Mesenchymal stem cell (in vitro differentiated cells and primary cell): ENCODE measurements at regions not wholly inside any gene's neighbourhood (a gene's known extent, or its start where the extent isn't known, plus 50 kb on each side); places are given as distances from the start of the nearest gene placed in this dataset.

ENCODE experiments used
- DNase-seq: peaks from one replicate; pipeline ENCODE4 v3.0.0-alpha.2; 2013
- H2AFZ ChIP-seq: one replicate; pipeline ENCODE4 v1.6.1; 2013; ENCODE audit warnings: low read depth, mild to moderate bottlenecking, control low read depth, inconsistent platforms, low read length, moderate library complexity
- H2AK5ac ChIP-seq: 2 replicates; pipeline ENCODE4 v1.6.1; 2013; ENCODE audit warnings: low read length, moderate library complexity, mild to moderate bottlenecking, inconsistent platforms; ENCODE audit not compliant: severe bottlenecking
- H2BK120ac ChIP-seq: one replicate; pipeline ENCODE4 v1.6.1; 2013; ENCODE audit warnings: low read depth, mild to moderate bottlenecking, inconsistent platforms, low read length, moderate library complexity
- H2BK12ac ChIP-seq, 2 experiments: one replicate each; pipeline ENCODE4 v1.6.1; 2013; ENCODE audit warnings: inconsistent platforms in 2 of 2, low read length in 2 of 2, mild to moderate bottlenecking in 2 of 2, moderate library complexity in 2 of 2, control low read depth in 1 of 2
- H2BK15ac ChIP-seq: one replicate; pipeline ENCODE4 v1.6.1; 2013; ENCODE audit warnings: mild to moderate bottlenecking, low read depth, inconsistent platforms; ENCODE audit not compliant: poor library complexity, severe bottlenecking
- H2BK5ac ChIP-seq: 2 replicates; pipeline ENCODE4 v1.6.1; 2013; ENCODE audit warnings: low read depth, mild to moderate bottlenecking, low read length, control low read depth, inconsistent platforms; ENCODE audit not compliant: poor library complexity, severe bottlenecking
- H3K14ac ChIP-seq, 2 experiments: one replicate each; pipeline ENCODE4 v1.6.1; 2013; ENCODE audit warnings: inconsistent platforms in 2 of 2, low read length in 2 of 2, control low read depth in 1 of 2, mild to moderate bottlenecking in 1 of 2, moderate library complexity in 1 of 2
- H3K18ac ChIP-seq, 2 experiments: one replicate each; pipeline ENCODE4 v1.6.1; 2013; ENCODE audit warnings: inconsistent platforms in 2 of 2, low read length in 2 of 2, control low read depth in 1 of 2, low read depth in 1 of 2, mild to moderate bottlenecking in 1 of 2
- H3K23ac ChIP-seq, 2 experiments: one replicate each; pipeline ENCODE4 v1.6.1; 2013; ENCODE audit warnings: inconsistent platforms in 2 of 2, low read length in 2 of 2, mild to moderate bottlenecking in 2 of 2, moderate library complexity in 2 of 2, control low read depth in 1 of 2
- H3K27ac ChIP-seq: 2 replicates; pipeline ENCODE4 v1.5.1; 2013; ENCODE audit warnings: mild to moderate bottlenecking, moderate library complexity, low read length, control low read depth, inconsistent platforms; ENCODE audit not compliant: poor library complexity, severe bottlenecking
- H3K27me3 ChIP-seq, 2 experiments: 2 replicates each; pipeline versions ENCODE4 v1.6.1 to v1.7.0; 2013; ENCODE audit warnings: low read length in 2 of 2, mild to moderate bottlenecking in 2 of 2, moderate library complexity in 2 of 2, control low read depth in 1 of 2, inconsistent platforms in 1 of 2; ENCODE audit not compliant: control insufficient read depth in 1 of 2, insufficient read depth in 1 of 2
- H3K36me3 ChIP-seq, 2 experiments: 2 replicates each; pipeline versions ENCODE4 v1.6.1 to v1.7.0; 2013; ENCODE audit warnings: low read length in 2 of 2, control low read depth in 1 of 2, inconsistent platforms in 1 of 2, low read depth in 1 of 2, mild to moderate bottlenecking in 1 of 2; ENCODE audit not compliant: insufficient read depth in 2 of 2, control insufficient read depth in 1 of 2
- H3K4ac ChIP-seq, 2 experiments: one replicate each; pipeline ENCODE4 v1.6.1; 2013; ENCODE audit warnings: inconsistent platforms in 2 of 2, low read length in 2 of 2, mild to moderate bottlenecking in 2 of 2, moderate library complexity in 2 of 2, control low read depth in 1 of 2, low read depth in 1 of 2
- H3K4me1 ChIP-seq: 2 replicates; pipeline ENCODE4 v1.6.1; 2013; ENCODE audit warnings: low read depth, low read length, control low read depth; ENCODE audit not compliant: control insufficient read depth, insufficient read depth
- H3K4me2 ChIP-seq: 2 replicates; pipeline ENCODE4 v1.6.1; 2013; ENCODE audit warnings: low read length, mild to moderate bottlenecking, inconsistent platforms; ENCODE audit not compliant: poor library complexity, severe bottlenecking
- H3K4me3 ChIP-seq, 2 experiments: 2 replicates each; pipeline versions ENCODE4 v1.5.1 to v1.7.0; 2013; ENCODE audit warnings: low read length in 2 of 2, mild to moderate bottlenecking in 2 of 2, control low read depth in 1 of 2, low read depth in 1 of 2; ENCODE audit not compliant: insufficient read depth in 1 of 2
- H3K79me1 ChIP-seq: replicated peaks from 2 replicates; pipeline ENCODE4 v1.6.1; 2013; ENCODE audit warnings: mild to moderate bottlenecking, control low read depth, low read length, inconsistent platforms; ENCODE audit not compliant: poor library complexity, severe bottlenecking
- H3K9ac ChIP-seq: 2 replicates; pipeline ENCODE4 v1.7.0; 2013; ENCODE audit warnings: mild to moderate bottlenecking, low read length, moderate library complexity
- H3K9me3 ChIP-seq: 2 replicates; pipeline ENCODE4 v1.7.0; 2013; ENCODE audit warnings: mild to moderate bottlenecking, low read length; ENCODE audit not compliant: control insufficient read depth
- H4K8ac ChIP-seq: one replicate; pipeline ENCODE4 v1.6.1; 2013; ENCODE audit warnings: inconsistent platforms, mild to moderate bottlenecking, low read length, moderate library complexity
- H4K91ac ChIP-seq: one replicate; pipeline ENCODE4 v1.6.1; 2013; ENCODE audit warnings: mild to moderate bottlenecking, low read length, inconsistent platforms
- WGBS: methylation state at CpG from one replicate; pipeline ENCODE4 v1.1.7; 2013; ENCODE audit warnings: mixed read lengths; 5-methylcytosine and 5-hydroxymethylcytosine counted together

- no peak overlapping the region for H2BK120ac ChIP-seq
- H3K4me3 ChIP-seq = no peak overlapping the region
- no peaks in the 10 kb centered on the region for H3K79me1 ChIP-seq
- H2BK12ac ChIP-seq = no peak overlapping the region
- no peaks in the 10 kb centered on the region for H3K4me1 ChIP-seq
- DNase-seq = no peak
- H3K4me2 ChIP-seq = no peak overlapping the region
- 88% methylated on average over 1 of the region's 1 CpG for whole genome bisulfite sequencing
- no peaks in the 10 kb centered on the region for H3K36me3 ChIP-seq
- H2AFZ ChIP-seq = no peak overlapping the region
- no peak overlapping the region for H3K23ac ChIP-seq
- H4K8ac ChIP-seq = no peak overlapping the region
- H2BK15ac ChIP-seq = no peak overlapping the region
- H3K14ac ChIP-seq = no peak overlapping the region
- no peak overlapping the region for H2BK5ac ChIP-seq
- H3K9me3 ChIP-seq = no peaks in the 10 kb centered on the region
- H3K27ac ChIP-seq = no peak overlapping the region
- H2AK5ac ChIP-seq = no peak overlapping the region
- peaks cover 0 to under 1% of the 10 kb centered on the region in 2 experiments for H3K27me3 ChIP-seq
- no peak overlapping the region for H3K4ac ChIP-seq
- H3K9ac ChIP-seq = no peak overlapping the region
- no peak overlapping the region for H4K91ac ChIP-seq
- H3K18ac ChIP-seq = no peak overlapping the region
Measured at GRCh38 chr1:68961143-68961542, 464.3 kb upstream of the DEPDC1 start.

GRCh38 chr1:68963353-68963752, 466.5 kb upstream of the DEPDC1 start:
- no peak overlapping the region for H3K23ac ChIP-seq
- H4K8ac ChIP-seq = no peak overlapping the region
- 90% methylated on average over 2 of the region's 3 CpGs for WGBS
- no peak overlapping the region for H2BK120ac ChIP-seq
- H3K4me3 ChIP-seq = no peak overlapping the region
- H2BK5ac ChIP-seq = no peak overlapping the region
- no peaks in the 10 kb centered on the region for H3K4me1 ChIP-seq
- no peak overlapping the region for H2BK15ac ChIP-seq
- DNase-seq = no peak
- no peak overlapping the region for H2BK12ac ChIP-seq
- no peaks in the 10 kb centered on the region for H3K79me1 ChIP-seq
- no peak overlapping the region for H3K4ac ChIP-seq
- no peaks in the 10 kb centered on the region for H3K36me3 ChIP-seq
- no peaks in the 10 kb centered on the region for H3K9me3 ChIP-seq
- no peak overlapping the region for H2AFZ ChIP-seq
- no peak overlapping the region for H3K18ac ChIP-seq
- H3K27ac ChIP-seq = no peak overlapping the region
- H3K9ac ChIP-seq = no peak overlapping the region
- H3K4me2 ChIP-seq = no peak overlapping the region
- H2AK5ac ChIP-seq = no peak overlapping the region
- no peak overlapping the region for H4K91ac ChIP-seq
- H3K14ac ChIP-seq = no peak overlapping the region
- peaks cover 0 to 4% of the 10 kb centered on the region in 2 experiments for H3K27me3 ChIP-seq

DNA sequence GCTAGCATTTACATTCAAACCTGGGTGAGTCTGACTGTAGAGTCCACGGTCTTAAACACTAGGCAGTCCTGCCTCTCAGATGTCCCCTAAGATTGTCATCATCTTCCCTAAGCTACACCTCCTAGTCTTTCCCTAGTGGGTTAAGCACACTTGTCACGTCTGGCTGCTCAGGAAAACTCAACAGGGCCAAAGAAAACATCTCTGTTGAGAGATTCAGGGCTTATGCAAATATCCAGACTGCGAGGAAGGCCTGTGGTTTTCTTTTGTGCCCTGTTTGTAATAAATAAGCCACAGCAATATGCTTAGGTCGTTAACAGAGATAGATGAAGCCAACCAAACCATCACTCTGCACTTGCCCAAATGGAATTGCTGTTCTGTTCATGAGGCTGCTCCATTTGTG, 472.6 kb upstream of the DEPDC1 start:
- no peak overlapping the region for H3K4ac ChIP-seq
- H3K4me2 ChIP-seq = no peak overlapping the region
- 53% methylated on average over 3 of the region's 4 CpGs for WGBS
- H3K14ac ChIP-seq = no peak overlapping the region
- H3K27ac ChIP-seq = no peak overlapping the region
- H4K91ac ChIP-seq = no peak overlapping the region
- H2AK5ac ChIP-seq = no peak overlapping the region
- no peak overlapping the region for H3K23ac ChIP-seq
- H3K36me3 ChIP-seq = no peaks in the 10 kb centered on the region
- H4K8ac ChIP-seq = no peak overlapping the region
- H3K27me3 ChIP-seq = peaks cover 0 to 4% of the 10 kb centered on the region in 2 experiments
- no peak overlapping the region for H2BK120ac ChIP-seq
- H3K79me1 ChIP-seq = no peaks in the 10 kb centered on the region
- no peak for DNase-seq
- no peak overlapping the region for H3K4me3 ChIP-seq
- H3K9me3 ChIP-seq = no peaks in the 10 kb centered on the region
- H2BK12ac ChIP-seq = no peak overlapping the region
- no peak overlapping the region for H3K18ac ChIP-seq
- H3K4me1 ChIP-seq = peaks cover 5% of the 10 kb centered on the region
- no peak overlapping the region for H2BK5ac ChIP-seq
- no peak overlapping the region for H2BK15ac ChIP-seq
- no peak overlapping the region for H3K9ac ChIP-seq
- H2AFZ ChIP-seq = no peak overlapping the region

- Histone ChIP-seq H3K9ac (no peak overlapping the region), H2BK120ac (no peak overlapping the region), H3K4me2 (no peak overlapping the region), H4K8ac (no peak overlapping the region), H2BK12ac (no peak overlapping the region), H3K18ac (no peak overlapping the region), H4K91ac (no peak overlapping the region), H3K23ac (no peak overlapping the region), H3K9me3 (no peaks in the 10 kb centered on the region), H3K36me3 (no peaks in the 10 kb centered on the region), H2AFZ (no peak overlapping the region), H2BK15ac (no peak overlapping the region), H3K79me1 (no peaks in the 10 kb centered on the region), H3K4me3 (no peak overlapping the region), H3K27me3 (peaks cover 0 to 4% of the 10 kb centered on the region in 2 experiments), H2AK5ac (no peak overlapping the region), H3K4me1 (peaks cover 5% of the 10 kb centered on the region), H3K27ac (no peak overlapping the region), H2BK5ac (no peak overlapping the region), H3K4ac (no peak overlapping the region), H3K14ac (no peak overlapping the region)
- WGBS = no CpG with 5 or more reads among the region's 2 CpGs
- no peak for DNase-seq
Measured at GRCh38 chr1:68970571-68970970, 473.7 kb upstream of the DEPDC1 start.
